ENCODE measurements at regions not wholly inside any gene's neighbourhood (a gene's known extent, or its start where the extent isn't known, plus 50 kb on each side); places are given as distances from the start of the nearest gene placed in this dataset.

- TF ChIP-seq YY1 (IDR thresholded peaks at IDR 0.05; ENCODE audit: low read depth) (no peak), TEAD4 (IDR thresholded peaks at IDR 0.05; ENCODE audit: borderline replicate concordance, insufficient read depth) (no peak), EP300 (IDR thresholded peaks at IDR 0.05; ENCODE audit: borderline replicate concordance in 1 of 2, low read depth in 1 of 2, low read length in 1 of 2) (no peak), CTCF (IDR thresholded peaks at IDR 0.05) (no peak), RAD21 (IDR thresholded peaks at IDR 0.05; ENCODE audit: low read length) (no peak), SIN3A (IDR thresholded peaks at IDR 0.05; ENCODE audit: borderline replicate concordance, low read depth, low read length) (no peak), REST (IDR thresholded peaks at IDR 0.05; ENCODE audit: low read depth, low read length) (no peak), CHD2 (IDR thresholded peaks at IDR 0.05; ENCODE audit: low read length, partially characterized antibody) (no peak), JUND (IDR thresholded peaks at IDR 0.05) (no peak)
These were observed 226.0 kb upstream of the ATP10B start for GRCh38 chr5:161077936-161078545.

Measured in SK-N-SH (cell line).